ENCODE measurements at regions not wholly inside any gene's neighbourhood (a gene's known extent, or its start where the extent isn't known, plus 50 kb on each side); places are given as distances from the start of the nearest gene placed in this dataset.

DNA sequence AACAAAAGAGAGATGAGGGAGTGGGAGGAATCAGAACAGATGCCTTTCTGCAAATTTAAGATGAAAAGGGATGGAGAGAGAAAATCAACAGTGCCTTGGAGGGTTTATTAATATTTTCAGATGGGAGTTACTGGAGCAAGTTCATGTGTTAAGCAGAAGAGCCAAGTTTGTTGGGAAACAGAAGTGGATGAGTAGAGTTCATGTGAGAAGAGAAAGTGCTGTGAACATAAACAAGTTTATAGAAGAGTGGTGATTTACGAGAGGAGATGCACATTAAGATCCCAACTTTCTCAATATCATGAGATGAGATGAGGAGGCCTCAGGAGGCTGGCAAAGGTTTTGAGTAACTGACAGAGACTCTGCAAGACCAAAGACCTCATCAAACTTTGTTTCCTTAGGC, 274.1 kb upstream of the HTR2A start:
- ATAC-seq (no peak), DNase-seq (no peak)
- H3K9me3 ChIP-seq: no peaks in the 10 kb centered on the region
- WGBS, 2 donors: 68 to 74% methylated on average over 1 of the region's 1 CpG
- intact Hi-C loops (cut with DNase I): no loop called here
- no peak for TF ChIP-seq CTCF (IDR thresholded peaks at IDR 0.05)
- no peaks in the 10 kb centered on the region for H3K27me3 ChIP-seq
- no peak overlapping the region for H3K4me3 ChIP-seq
- no peak overlapping the region for H3K27ac ChIP-seq
- no peaks in the 10 kb centered on the region for H3K36me3 ChIP-seq (replicated peaks in 1 of 2; ENCODE audit: insufficient read depth in 1 of 2, low read depth in 2 of 2)
- H3K4me1 ChIP-seq: no peaks in the 10 kb centered on the region

DNA sequence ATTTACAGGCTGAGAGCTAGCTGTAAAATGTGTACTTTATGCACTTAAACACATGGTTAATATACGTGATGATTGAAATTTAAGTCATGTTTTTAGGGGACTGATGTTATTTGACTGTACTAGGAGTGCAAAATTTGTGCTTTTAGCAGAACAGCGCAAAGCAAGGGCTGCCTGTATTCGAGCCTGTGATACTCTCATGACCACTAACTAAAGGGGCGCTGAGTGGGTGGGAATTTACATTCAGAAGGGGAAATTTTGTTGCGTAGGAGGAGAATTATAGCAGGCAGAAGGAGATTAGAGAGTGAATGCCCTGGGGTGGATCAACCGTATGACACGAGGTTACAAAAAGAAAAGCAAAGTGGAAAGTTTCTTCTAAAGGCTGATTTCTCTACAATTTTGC, 271.8 kb upstream of the HTR2A start:
- 67 to 76% methylated on average over 7 of the region's 7 CpGs for WGBS, 2 donors
- TF ChIP-seq POLR2A (IDR thresholded peaks at IDR 0.05) (no peak), CTCF (IDR thresholded peaks at IDR 0.05) (no peak)
- intact Hi-C loops (cut with DNase I): no loop called here
- no peaks in the 10 kb centered on the region for H3K4me1 ChIP-seq
- no peaks in the 10 kb centered on the region for H3K36me3 ChIP-seq (replicated peaks in 1 of 2; ENCODE audit: insufficient read depth in 1 of 2, low read depth in 2 of 2)
- no peak for DNase-seq
- no peaks in the 10 kb centered on the region for H3K9me3 ChIP-seq
- no peak overlapping the region for H3K4me3 ChIP-seq
- H3K27ac ChIP-seq: no peak overlapping the region
- no peaks in the 10 kb centered on the region for H3K27me3 ChIP-seq
- ATAC-seq: no peak

GRCh38 chr13:47168066-47168465, 271.2 kb upstream of the HTR2A start:
- ATAC-seq: no peak
- intact Hi-C loops (cut with DNase I): no loop called here
- Histone ChIP-seq H3K27me3 (no peaks in the 10 kb centered on the region), H3K4me1 (no peaks in the 10 kb centered on the region), H3K27ac (no peak overlapping the region), H3K4me3 (no peak overlapping the region), H3K9me3 (no peaks in the 10 kb centered on the region), H3K36me3 (replicated peaks in 1 of 2; ENCODE audit: insufficient read depth in 1 of 2, low read depth in 2 of 2) (no peaks in the 10 kb centered on the region)
- DNase-seq: no peak
- TF ChIP-seq POLR2A (IDR thresholded peaks at IDR 0.05): no peak
- no peak for TF ChIP-seq CTCF (IDR thresholded peaks at IDR 0.05)
- 33 to 43% methylated on average over 6 of the region's 6 CpGs for WGBS, 2 donors

GRCh38 chr13:47166336-47166735, 269.5 kb upstream of the HTR2A start:
- TF ChIP-seq CTCF (IDR thresholded peaks at IDR 0.05): no peak
- TF ChIP-seq POLR2A (IDR thresholded peaks at IDR 0.05): no peak
- no peaks in the 10 kb centered on the region for H3K27me3 ChIP-seq
- 63 to 77% methylated on average over 4 of the region's 4 CpGs for WGBS, 2 donors
- ATAC-seq (no peak), DNase-seq (no peak)
- H3K9me3 ChIP-seq: no peaks in the 10 kb centered on the region
- no peaks in the 10 kb centered on the region for H3K36me3 ChIP-seq (replicated peaks in 1 of 2; ENCODE audit: insufficient read depth in 1 of 2, low read depth in 2 of 2)
- intact Hi-C loops (cut with DNase I): no loop called here
- no peaks in the 10 kb centered on the region for H3K4me1 ChIP-seq
- no peak overlapping the region for H3K4me3 ChIP-seq
- no peak overlapping the region for H3K27ac ChIP-seq

GRCh38 chr13:47159853-47160550, 263.1 kb upstream of the HTR2A start:
- Histone ChIP-seq H3K4me3 (no peak overlapping the region), H3K27ac (no peak overlapping the region), H3K9me3 (no peaks in the 10 kb centered on the region), H3K4me1 (no peaks in the 10 kb centered on the region), H3K36me3 (replicated peaks in 1 of 2; ENCODE audit: insufficient read depth in 1 of 2, low read depth in 2 of 2) (no peaks in the 10 kb centered on the region), H3K27me3 (no peaks in the 10 kb centered on the region)
- ATAC-seq: no peak
- no peak for DNase-seq
- WGBS, 2 donors: 87 to 96% methylated on average over 4 to 11 of the region's 11 CpGs
- TF ChIP-seq CTCF (IDR thresholded peaks at IDR 0.05) (no peak), POLR2A (IDR thresholded peaks at IDR 0.05) (no peak)
- intact Hi-C loops (cut with DNase I): no loop called here
